ENCODE measurements at regions not wholly inside any gene's neighbourhood (a gene's known extent, or its start where the extent isn't known, plus 50 kb on each side); places are given as distances from the start of the nearest gene placed in this dataset.

GRCh38 chr5:120304663-120305062, 159.4 kb upstream of the PRR16 start:
- intact Hi-C loops (cut with DNase I; ENCODE audit: low total_unique reads): no loop called here
- no peaks in the 10 kb centered on the region for H3K4me1 ChIP-seq
- H3K4me3 ChIP-seq: no peak overlapping the region
- H3K27me3 ChIP-seq: no peaks in the 10 kb centered on the region
- DNase-seq (ENCODE audit: low spot score in 2 of 2): no peak
- no peak overlapping the region for H3K27ac ChIP-seq
- TF ChIP-seq CTCF (IDR thresholded peaks at IDR 0.05) (no peak), POLR2AphosphoS5 (IDR thresholded peaks at IDR 0.05) (no peak), POLR2A (IDR thresholded peaks at IDR 0.05) (no peak)
- no peaks in the 10 kb centered on the region for H3K9me3 ChIP-seq
- no peaks in the 10 kb centered on the region for H3K36me3 ChIP-seq

- Histone ChIP-seq H3K9me3 (no peaks in the 10 kb centered on the region), H3K4me1 (no peaks in the 10 kb centered on the region), H3K4me3 (no peak overlapping the region), H3K27me3 (no peaks in the 10 kb centered on the region), H3K36me3 (no peaks in the 10 kb centered on the region), H3K27ac (no peak overlapping the region)
- intact Hi-C loops (cut with DNase I; ENCODE audit: low total_unique reads): no loop called here
- TF ChIP-seq CTCF (IDR thresholded peaks at IDR 0.05): no peak
- TF ChIP-seq POLR2AphosphoS5 (IDR thresholded peaks at IDR 0.05): no peak
- TF ChIP-seq POLR2A (IDR thresholded peaks at IDR 0.05): no peak
- no peak for DNase-seq (ENCODE audit: low spot score in 2 of 2)
These were observed 157.8 kb upstream of the PRR16 start for GRCh38 chr5:120306303-120306702.

- Histone ChIP-seq H3K36me3 (no peaks in the 10 kb centered on the region), H3K27me3 (no peaks in the 10 kb centered on the region), H3K27ac (no peak overlapping the region), H3K9me3 (no peaks in the 10 kb centered on the region), H3K4me1 (no peaks in the 10 kb centered on the region), H3K4me3 (no peak overlapping the region)
- no peak for DNase-seq (ENCODE audit: low spot score in 2 of 2)
- TF ChIP-seq POLR2A (IDR thresholded peaks at IDR 0.05) (no peak), POLR2AphosphoS5 (IDR thresholded peaks at IDR 0.05) (no peak), CTCF (IDR thresholded peaks at IDR 0.05) (no peak)
- intact Hi-C loops (cut with DNase I; ENCODE audit: low total_unique reads): no loop called here
These were observed 149.9 kb upstream of the PRR16 start for GRCh38 chr5:120314191-120314590.

- intact Hi-C loops (cut with DNase I; ENCODE audit: low total_unique reads): no loop called here
- H3K9me3 ChIP-seq: no peaks in the 10 kb centered on the region
- no peak overlapping the region for H3K27ac ChIP-seq
- H3K27me3 ChIP-seq: no peaks in the 10 kb centered on the region
- no peak for DNase-seq (ENCODE audit: low spot score in 2 of 2)
- no peaks in the 10 kb centered on the region for H3K4me1 ChIP-seq
- no peak overlapping the region for H3K4me3 ChIP-seq
- TF ChIP-seq POLR2AphosphoS5 (IDR thresholded peaks at IDR 0.05): no peak
- TF ChIP-seq POLR2A (IDR thresholded peaks at IDR 0.05): no peak
- TF ChIP-seq CTCF (IDR thresholded peaks at IDR 0.05): no peak
- H3K36me3 ChIP-seq: no peaks in the 10 kb centered on the region
These were observed 143.5 kb upstream of the PRR16 start for GRCh38 chr5:120320626-120321025.

- Histone ChIP-seq H3K27me3 (no peaks in the 10 kb centered on the region), H3K36me3 (no peaks in the 10 kb centered on the region), H3K4me1 (no peaks in the 10 kb centered on the region), H3K4me3 (no peak overlapping the region), H3K27ac (no peak overlapping the region), H3K9me3 (no peaks in the 10 kb centered on the region)
- TF ChIP-seq CTCF (IDR thresholded peaks at IDR 0.05): no peak
- no peak for DNase-seq (ENCODE audit: low spot score in 2 of 2)
- intact Hi-C loops (cut with DNase I; ENCODE audit: low total_unique reads): no loop called here
These were observed 137.4 kb upstream of the PRR16 start for GRCh38 chr5:120326651-120327050.
